Mesendoderm (in vitro differentiated cells): ENCODE measurements at regions not wholly inside any gene's neighbourhood (a gene's known extent, or its start where the extent isn't known, plus 50 kb on each side); places are given as distances from the start of the nearest gene placed in this dataset.
"Not testable (repeated sequence)": the region's sequence is repeated elsewhere in the genome, so short reads cannot be mapped to it uniquely, and the experiment has no call there.

Experiments used
- DNase-seq: peaks from one replicate; pipeline ENCODE4 v3.0.0; 2013
- H2AK5ac ChIP-seq: 2 replicates; pipeline ENCODE4 v1.6.1; 2013; ENCODE audit warnings: low read length, inconsistent platforms
- H2BK120ac ChIP-seq: 2 replicates; pipeline ENCODE4 v1.6.1; 2013; ENCODE audit warnings: low read depth, mild to moderate bottlenecking, low read length, moderate library complexity, mixed read lengths
- H2BK15ac ChIP-seq: replicated peaks from 2 replicates; pipeline ENCODE4 v1.6.1; 2013; ENCODE audit warnings: low read depth, mild to moderate bottlenecking, moderate library complexity
- H2BK5ac ChIP-seq: 2 replicates; pipeline ENCODE4 v1.6.1; 2013; ENCODE audit warnings: low read length, inconsistent platforms
- H3K18ac ChIP-seq: 2 replicates; pipeline ENCODE4 v1.6.1; 2013; ENCODE audit warnings: mild to moderate bottlenecking, low read length, mixed read lengths
- H3K23ac ChIP-seq: one replicate; pipeline ENCODE4 v1.6.1; 2013; ENCODE audit warnings: low read length
- H3K27ac ChIP-seq: 2 replicates; pipeline ENCODE4 v1.5.1; 2013; ENCODE audit warnings: low read depth, mild to moderate bottlenecking, inconsistent platforms, low read length, moderate library complexity
- H3K27me3 ChIP-seq: 2 replicates; pipeline ENCODE4 v1.6.1; 2013; ENCODE audit warnings: low read length, control low read depth, mild to moderate bottlenecking, inconsistent platforms; ENCODE audit not compliant: insufficient read depth, poor library complexity
- H3K36me3 ChIP-seq: 2 replicates; pipeline ENCODE4 v1.6.1; 2013; ENCODE audit warnings: low read length, inconsistent platforms; ENCODE audit not compliant: control insufficient read depth, insufficient read depth
- H3K4ac ChIP-seq: one replicate; pipeline ENCODE4 v1.6.1; 2013; ENCODE audit warnings: low read depth, mild to moderate bottlenecking, low read length, moderate library complexity
- H3K4me1 ChIP-seq: 2 replicates; pipeline ENCODE4 v1.6.1; 2013; ENCODE audit warnings: low read depth, low read length, inconsistent platforms; ENCODE audit not compliant: control insufficient read depth
- H3K4me2 ChIP-seq: 2 replicates; pipeline ENCODE4 v1.6.1; 2013; ENCODE audit warnings: low read length
- H3K4me3 ChIP-seq: 2 replicates; pipeline ENCODE4 v1.5.1; 2013; ENCODE audit warnings: mild to moderate bottlenecking, low read length
- H3K56ac ChIP-seq: one replicate; pipeline ENCODE4 v1.6.1; 2013; ENCODE audit warnings: low read length
- H3K79me1 ChIP-seq: 2 replicates; pipeline ENCODE4 v1.6.1; 2013; ENCODE audit warnings: low read length, inconsistent platforms
- H3K79me2 ChIP-seq: 2 replicates; pipeline ENCODE4 v1.6.1; 2013; ENCODE audit warnings: mild to moderate bottlenecking, low read length; ENCODE audit not compliant: control insufficient read depth, insufficient read depth
- H3K9ac ChIP-seq: 2 replicates; pipeline ENCODE4 v1.6.1; 2013; ENCODE audit warnings: low read length, inconsistent platforms
- H4K5ac ChIP-seq: one replicate; pipeline ENCODE4 v1.6.1; 2013; ENCODE audit warnings: low read length
- H4K8ac ChIP-seq: one replicate; pipeline ENCODE4 v1.6.1; 2013; ENCODE audit warnings: low read depth, mild to moderate bottlenecking, control low read depth, low read length, moderate library complexity
- WGBS: extraction: QIAGEN DNeasy Blood & Tissue Kit; methylation state at CpG from one replicate; pipeline ENCODE4 v1.1.7; 2013; ENCODE audit warnings: low lambda C conversion rate, missing lambda C conversion rate; ENCODE audit not compliant: insufficient coverage; ENCODE audit errors: extremely low coverage; 5-methylcytosine and 5-hydroxymethylcytosine counted together

DNA sequence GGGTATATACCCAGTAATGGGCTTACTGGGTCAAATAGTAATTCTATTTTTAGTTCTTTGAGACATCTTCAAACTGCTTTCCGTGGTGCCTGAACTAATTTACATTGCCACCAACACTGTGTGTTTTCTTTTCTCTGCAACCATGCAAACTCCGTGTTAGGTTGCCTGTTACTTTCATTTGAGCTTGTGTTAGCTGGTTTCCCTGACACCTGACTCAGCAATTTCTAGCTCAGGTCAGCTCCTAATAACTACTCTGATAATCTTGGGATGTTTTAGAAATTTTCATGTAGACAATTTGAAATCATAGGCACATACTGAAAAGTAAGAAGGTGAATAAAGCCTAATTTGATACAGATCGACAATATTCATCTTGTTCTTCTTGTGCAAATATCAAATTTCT is 132.3 kb downstream of the ADCYAP1 start:
- no peak overlapping the region for H2AK5ac ChIP-seq
- H3K4me2 ChIP-seq, result no peak overlapping the region
- H3K27me3 ChIP-seq, result no peaks in the 10 kb centered on the region
- no CpG with 5 or more reads among the region's 3 CpGs for WGBS
- no peak overlapping the region for H3K4me3 ChIP-seq
- no peak overlapping the region for H4K8ac ChIP-seq
- no peaks in the 10 kb centered on the region for H3K36me3 ChIP-seq
- no peaks in the 10 kb centered on the region for H3K4me1 ChIP-seq
- H3K4ac ChIP-seq, result no peak overlapping the region
- H3K23ac ChIP-seq, result no peak overlapping the region
- no peak overlapping the region for H2BK120ac ChIP-seq
- H2BK15ac ChIP-seq, result no peak overlapping the region
- no peaks in the 10 kb centered on the region for H3K79me2 ChIP-seq
- no peaks in the 10 kb centered on the region for H3K79me1 ChIP-seq
- no peak overlapping the region for H3K56ac ChIP-seq
- H3K27ac ChIP-seq, result no peak overlapping the region
- no peak overlapping the region for H3K18ac ChIP-seq
- no peak overlapping the region for H2BK5ac ChIP-seq
- no peak overlapping the region for H3K9ac ChIP-seq
- no peak for DNase-seq
- no peak overlapping the region for H4K5ac ChIP-seq

DNA sequence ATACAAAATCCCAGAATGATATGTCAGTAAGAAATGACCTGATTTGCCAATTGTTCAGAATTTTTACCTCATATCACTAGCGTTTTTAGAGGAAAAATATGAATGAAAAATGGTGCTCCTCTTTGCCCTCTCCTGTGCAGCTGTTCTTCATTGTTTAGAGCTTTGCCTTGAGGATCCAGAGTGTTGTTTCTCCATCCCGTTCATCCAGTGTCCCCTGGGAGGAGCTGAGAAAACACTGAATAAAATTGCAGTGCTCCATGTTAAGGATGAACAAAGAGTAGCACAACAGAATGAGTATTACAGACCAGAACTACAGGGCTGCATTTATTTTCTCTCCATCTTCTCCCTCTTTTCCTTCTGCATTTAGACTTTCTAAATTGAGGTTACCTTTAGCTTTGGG is 133.1 kb downstream of the ADCYAP1 start:
- Histone ChIP-seq H2AK5ac (no peak overlapping the region), H3K23ac (no peak overlapping the region), H3K18ac (no peak overlapping the region), H3K9ac (no peak overlapping the region), H3K4me3 (no peak overlapping the region), H4K5ac (no peak overlapping the region), H3K79me1 (no peaks in the 10 kb centered on the region), H3K36me3 (no peaks in the 10 kb centered on the region), H3K56ac (no peak overlapping the region), H3K27me3 (no peaks in the 10 kb centered on the region), H3K79me2 (no peaks in the 10 kb centered on the region), H4K8ac (no peak overlapping the region), H2BK15ac (no peak overlapping the region), H3K4me2 (no peak overlapping the region), H3K27ac (no peak overlapping the region), H3K4ac (no peak overlapping the region), H3K4me1 (no peaks in the 10 kb centered on the region), H2BK5ac (no peak overlapping the region), H2BK120ac (no peak overlapping the region)
- WGBS, result no CpG with 5 or more reads among the region's 2 CpGs
- DNase-seq, result no peak

DNA sequence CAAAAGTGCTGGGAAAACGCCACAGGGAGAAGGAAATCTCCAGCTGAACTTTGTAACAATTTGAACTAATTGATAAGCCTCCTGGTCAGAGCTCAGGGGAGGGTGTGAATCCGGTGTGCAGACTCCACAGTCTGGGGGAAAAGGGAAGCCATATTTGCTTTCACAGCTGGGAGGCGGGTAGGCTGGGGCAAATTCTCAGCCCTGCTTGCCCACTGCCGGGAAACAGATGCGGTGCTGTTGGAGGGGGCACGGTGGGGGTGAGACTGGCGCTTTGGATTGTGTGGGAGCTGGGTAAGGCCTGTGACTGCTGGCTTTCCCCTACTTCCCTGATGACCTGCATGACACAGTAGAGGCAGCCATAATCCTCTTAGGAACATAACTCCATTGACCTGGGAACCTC is 134.8 kb downstream of the ADCYAP1 start:
- Histone ChIP-seq H2BK15ac (no peak overlapping the region), H3K36me3 (no peaks in the 10 kb centered on the region), H3K27ac (no peak overlapping the region), H3K4me2 (no peak overlapping the region), H3K4ac (no peak overlapping the region), H3K4me3 (no peak overlapping the region), H3K18ac (no peak overlapping the region), H4K8ac (no peak overlapping the region), H3K4me1 (no peaks in the 10 kb centered on the region), H3K79me2 (no peaks in the 10 kb centered on the region), H3K23ac (no peak overlapping the region), H2BK5ac (no peak overlapping the region), H3K9ac (no peak overlapping the region), H3K56ac (no peak overlapping the region), H3K27me3 (no peaks in the 10 kb centered on the region), H2AK5ac (no peak overlapping the region), H3K79me1 (no peaks in the 10 kb centered on the region), H2BK120ac (no peak overlapping the region), H4K5ac (no peak overlapping the region)
- WGBS, result no CpG with 5 or more reads among the region's 7 CpGs
- no peak for DNase-seq

DNA sequence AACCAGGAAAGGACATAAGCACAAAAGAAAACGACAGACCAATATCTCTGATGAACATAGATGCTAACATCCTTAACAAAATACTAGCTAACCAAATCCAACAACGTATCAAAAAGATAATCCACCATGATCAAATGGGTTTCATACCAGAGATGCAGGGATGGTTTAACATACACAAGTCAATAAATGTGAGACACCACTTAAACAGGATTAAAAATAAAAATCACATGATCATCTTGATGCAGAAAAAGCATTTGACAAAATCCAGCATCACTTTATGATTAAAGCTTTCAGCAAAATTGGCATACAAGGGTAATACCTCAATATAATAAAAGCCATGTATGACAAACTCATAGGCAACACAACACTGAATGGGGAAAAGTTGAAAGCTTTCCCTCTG is 138.4 kb downstream of the ADCYAP1 start:
- H4K5ac ChIP-seq, H3K27me3 ChIP-seq, H3K79me1 ChIP-seq, DNase-seq, H2BK120ac ChIP-seq, H3K56ac ChIP-seq, H3K9ac ChIP-seq, H3K4me1 ChIP-seq, H2AK5ac ChIP-seq, H3K79me2 ChIP-seq, H3K36me3 ChIP-seq, H3K23ac ChIP-seq, H3K18ac ChIP-seq, H3K27ac ChIP-seq, H3K4me2 ChIP-seq, H3K4ac ChIP-seq, H4K8ac ChIP-seq, H2BK15ac ChIP-seq, H3K4me3 ChIP-seq, H2BK5ac ChIP-seq: not testable (repeated sequence)
- no CpG with 5 or more reads among the region's 2 CpGs for WGBS

DNA sequence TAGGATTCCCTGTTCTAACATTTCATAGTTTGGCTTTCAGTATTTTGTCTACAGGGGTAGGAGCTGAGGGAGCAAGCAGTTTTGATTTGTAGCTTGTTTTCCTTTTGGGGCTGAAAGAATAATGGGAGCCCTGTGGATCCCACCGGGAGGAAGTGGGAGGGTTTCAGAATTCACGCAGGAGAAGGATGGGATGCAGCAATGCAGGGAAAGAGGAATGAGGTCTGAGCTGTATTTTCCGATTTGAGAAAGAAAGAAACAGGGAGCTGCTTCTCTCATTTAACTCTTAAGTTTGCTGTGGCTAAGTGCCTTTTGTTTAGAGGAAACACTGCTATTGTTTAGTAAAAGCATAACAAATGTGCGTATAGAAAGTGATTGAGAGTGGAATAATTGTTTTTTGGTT is 141.0 kb downstream of the ADCYAP1 start:
- Histone ChIP-seq H3K18ac (no peak overlapping the region), H3K79me2 (no peaks in the 10 kb centered on the region), H3K36me3 (no peaks in the 10 kb centered on the region), H3K4me3 (no peak overlapping the region), H2BK15ac (no peak overlapping the region), H3K9ac (no peak overlapping the region), H2AK5ac (no peak overlapping the region), H2BK5ac (no peak overlapping the region), H4K8ac (no peak overlapping the region), H3K4ac (no peak overlapping the region), H3K27ac (no peak overlapping the region), H3K4me1 (no peaks in the 10 kb centered on the region), H3K56ac (no peak overlapping the region), H3K4me2 (no peak overlapping the region), H3K27me3 (no peaks in the 10 kb centered on the region), H3K23ac (no peak overlapping the region), H3K79me1 (no peaks in the 10 kb centered on the region), H2BK120ac (no peak overlapping the region), H4K5ac (no peak overlapping the region)
- WGBS, result 100% methylated on average over 1 of the region's 4 CpGs
- no peak for DNase-seq

DNA sequence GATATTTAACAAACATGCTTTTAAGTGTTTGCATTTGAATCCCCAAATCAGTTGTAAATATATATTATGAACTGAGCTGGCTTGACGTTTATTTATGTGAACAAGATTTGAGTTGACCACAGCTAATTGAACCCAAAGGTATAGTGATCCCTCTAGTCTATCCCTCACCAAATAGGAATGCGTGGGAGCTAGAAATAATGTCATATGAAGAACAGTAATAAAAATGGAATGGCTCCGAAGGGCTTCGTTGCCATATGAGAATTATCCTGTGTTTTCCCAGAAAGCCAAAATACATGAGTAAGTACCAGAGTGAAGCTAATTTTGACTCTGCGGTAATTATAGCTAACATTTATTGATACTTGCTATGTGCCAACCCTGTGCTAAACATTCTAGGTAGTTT is 142.7 kb downstream of the ADCYAP1 start:
- no peak overlapping the region for H3K27ac ChIP-seq
- no peak overlapping the region for H4K8ac ChIP-seq
- H2BK5ac ChIP-seq, result no peak overlapping the region
- H4K5ac ChIP-seq, result no peak overlapping the region
- H3K4me2 ChIP-seq, result no peak overlapping the region
- H2AK5ac ChIP-seq, result no peak overlapping the region
- WGBS, result no CpG with 5 or more reads among the region's 5 CpGs
- H3K56ac ChIP-seq, result no peak overlapping the region
- no peak overlapping the region for H2BK15ac ChIP-seq
- no peaks in the 10 kb centered on the region for H3K36me3 ChIP-seq
- no peaks in the 10 kb centered on the region for H3K4me1 ChIP-seq
- no peak for DNase-seq
- H3K27me3 ChIP-seq, result no peaks in the 10 kb centered on the region
- H3K18ac ChIP-seq, result no peak overlapping the region
- no peaks in the 10 kb centered on the region for H3K79me1 ChIP-seq
- no peak overlapping the region for H3K9ac ChIP-seq
- H3K4me3 ChIP-seq, result no peak overlapping the region
- no peaks in the 10 kb centered on the region for H3K79me2 ChIP-seq
- H2BK120ac ChIP-seq, result no peak overlapping the region
- no peak overlapping the region for H3K4ac ChIP-seq
- no peak overlapping the region for H3K23ac ChIP-seq
